Right kidney (tissue), 1 donor: ENCODE measurements at regions not wholly inside any gene's neighbourhood (a gene's known extent, or its start where the extent isn't known, plus 50 kb on each side); places are given as distances from the start of the nearest gene placed in this dataset.
"Not testable (repeated sequence)": the region's sequence is repeated elsewhere in the genome, so short reads cannot be mapped to it uniquely, and the experiment has no call there.

Experiments
- DNase-seq: peaks from one replicate; pipeline ENCODE4 v3.0.0-alpha.2; 2016

GRCh38 chr11:25159341-25159740 is 662.5 kb downstream of the LUZP2 start:
- DNase-seq: no peak

GRCh38 chr11:25163421-25163820 is 666.6 kb downstream of the LUZP2 start:
- no peak for DNase-seq

- no peak for DNase-seq
Measured at GRCh38 chr11:25180187-25180586, 683.3 kb downstream of the LUZP2 start.

- DNase-seq: no peak
Measured at GRCh38 chr11:25183411-25183810, 686.6 kb downstream of the LUZP2 start.

- no peak for DNase-seq
Measured at GRCh38 chr11:25197515-25197914, 700.7 kb downstream of the LUZP2 start.

- no peak for DNase-seq
Measured at GRCh38 chr11:25198704-25199103, 701.9 kb downstream of the LUZP2 start.

GRCh38 chr11:25200925-25201324 is 704.1 kb downstream of the LUZP2 start:
- no peak for DNase-seq

- DNase-seq: no peak
Measured at GRCh38 chr11:25206762-25207161, 709.9 kb downstream of the LUZP2 start.

- DNase-seq: no peak
Measured at GRCh38 chr11:25211635-25212254, 714.9 kb downstream of the LUZP2 start.

GRCh38 chr11:25214535-25215176 is 717.8 kb downstream of the LUZP2 start:
- DNase-seq: no peak

GRCh38 chr11:25218036-25218435 is 721.2 kb downstream of the LUZP2 start:
- DNase-seq: no peak

GRCh38 chr11:25225078-25225477 is 728.2 kb downstream of the LUZP2 start:
- no peak for DNase-seq

GRCh38 chr11:25242928-25243327 is 746.1 kb downstream of the LUZP2 start:
- DNase-seq: no peak

- DNase-seq: no peak
Measured at GRCh38 chr11:25244126-25244525, 747.3 kb downstream of the LUZP2 start.

- no peak for DNase-seq
Measured at GRCh38 chr11:25247336-25247735, 750.5 kb downstream of the LUZP2 start.

GRCh38 chr11:25252854-25253253 is 756.0 kb downstream of the LUZP2 start:
- no peak for DNase-seq

GRCh38 chr11:25263861-25264260 is 767.0 kb downstream of the LUZP2 start:
- DNase-seq: not testable (repeated sequence)

GRCh38 chr11:25271301-25271700 is 774.4 kb downstream of the LUZP2 start:
- DNase-seq: no peak

GRCh38 chr11:25272214-25272613 is 775.4 kb downstream of the LUZP2 start:
- no peak for DNase-seq

- not testable (repeated sequence) for DNase-seq
Measured at GRCh38 chr11:25280821-25281220, 784.0 kb downstream of the LUZP2 start.

GRCh38 chr11:25293166-25293565 is 796.3 kb downstream of the LUZP2 start:
- DNase-seq: no peak

GRCh38 chr11:25298450-25298849 is 801.6 kb downstream of the LUZP2 start:
- DNase-seq: no peak

GRCh38 chr11:25309818-25310217 is 813.0 kb downstream of the LUZP2 start:
- no peak for DNase-seq

- DNase-seq: no peak
Measured at GRCh38 chr11:25317216-25317615, 820.4 kb downstream of the LUZP2 start.
